HG03442 (cell line): ENCODE measurements at regions not wholly inside any gene's neighbourhood (a gene's known extent, or its start where the extent isn't known, plus 50 kb on each side); places are given as distances from the start of the nearest gene placed in this dataset.
"Not testable (repeated sequence)": the region's sequence is repeated elsewhere in the genome, so short reads cannot be mapped to it uniquely, and the experiment has no call there.

Source experiments
- ATAC-seq: cut with Tn5 transposase; IDR thresholded peaks from one replicate; pipeline ENCODE4 v1.9.1; 2021; ENCODE audit warnings: mild to moderate bottlenecking, moderate library complexity; ENCODE audit not compliant: unreplicated experiment

DNA sequence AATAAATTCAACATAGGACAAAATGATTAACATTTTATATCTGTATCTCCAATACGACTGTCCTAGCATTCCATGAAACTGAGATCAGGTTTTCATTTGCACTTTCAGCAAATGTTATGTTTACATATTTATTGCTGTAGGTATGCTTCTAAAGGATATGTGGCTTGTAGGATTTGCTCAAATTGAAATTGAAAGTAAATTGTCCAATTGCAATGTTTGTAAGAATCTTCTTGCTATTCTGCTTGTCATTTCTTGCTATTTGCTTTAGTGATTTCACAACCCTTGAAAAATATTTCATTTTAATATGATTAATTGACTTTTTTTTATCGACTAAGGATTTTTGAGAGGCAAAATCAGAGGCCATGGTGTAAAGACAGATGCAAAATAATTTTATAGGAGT lies 904.2 kb upstream of the RAG2 start:
- ATAC-seq, result no peak

GRCh38 chr11:37500425-37500824 lies 902.4 kb upstream of the RAG2 start:
- ATAC-seq, result no peak

GRCh38 chr11:37497326-37497725 lies 899.3 kb upstream of the RAG2 start:
- ATAC-seq, result no peak

- no peak for ATAC-seq
Measured at GRCh38 chr11:37496201-37496600, 898.2 kb upstream of the RAG2 start.

DNA sequence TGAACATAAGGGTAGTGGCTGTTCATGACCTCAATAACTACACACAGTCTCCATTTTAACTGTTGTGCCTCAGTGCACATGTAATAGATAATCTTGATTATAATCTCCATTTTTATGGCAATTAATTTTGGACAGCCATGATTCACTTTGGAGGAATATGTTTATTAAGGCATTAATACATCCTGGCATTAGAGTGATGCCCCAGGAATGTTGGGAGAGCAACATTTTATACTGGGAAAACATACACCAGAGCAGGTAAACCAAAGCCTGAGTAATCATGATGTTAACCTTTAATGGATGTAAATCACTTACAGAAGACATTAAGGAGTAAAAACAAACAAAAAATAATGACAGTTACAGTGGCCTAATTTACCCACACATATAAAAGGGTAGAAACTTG lies 886.3 kb upstream of the RAG2 start:
- no peak for ATAC-seq

- ATAC-seq, result no peak
Measured at GRCh38 chr11:37483761-37484160, 885.7 kb upstream of the RAG2 start.

GRCh38 chr11:37474889-37475288 lies 876.9 kb upstream of the RAG2 start:
- no peak for ATAC-seq

GRCh38 chr11:37468344-37468743 lies 870.3 kb upstream of the RAG2 start:
- ATAC-seq, result no peak

GRCh38 chr11:37465221-37465620 lies 867.2 kb upstream of the RAG2 start:
- ATAC-seq, result no peak

DNA sequence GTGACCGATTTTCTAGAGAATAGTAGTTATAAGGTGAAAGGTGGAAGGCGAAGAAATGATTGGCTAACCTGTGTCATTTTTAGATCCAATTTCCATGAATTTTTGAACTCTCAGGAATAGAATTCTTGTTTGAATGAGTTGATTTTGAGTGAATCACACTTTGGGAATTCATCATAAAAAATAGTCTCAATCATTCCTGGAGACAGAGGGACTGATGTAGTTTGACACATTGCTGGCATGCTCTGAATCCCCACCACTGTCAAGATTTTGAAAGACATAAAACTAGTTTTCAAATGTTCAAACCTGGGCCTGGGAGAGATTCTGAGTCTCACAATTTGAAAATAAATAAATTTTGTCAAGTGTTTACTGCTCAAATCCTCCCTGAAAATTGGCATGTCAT lies 861.4 kb upstream of the RAG2 start:
- no peak for ATAC-seq

DNA sequence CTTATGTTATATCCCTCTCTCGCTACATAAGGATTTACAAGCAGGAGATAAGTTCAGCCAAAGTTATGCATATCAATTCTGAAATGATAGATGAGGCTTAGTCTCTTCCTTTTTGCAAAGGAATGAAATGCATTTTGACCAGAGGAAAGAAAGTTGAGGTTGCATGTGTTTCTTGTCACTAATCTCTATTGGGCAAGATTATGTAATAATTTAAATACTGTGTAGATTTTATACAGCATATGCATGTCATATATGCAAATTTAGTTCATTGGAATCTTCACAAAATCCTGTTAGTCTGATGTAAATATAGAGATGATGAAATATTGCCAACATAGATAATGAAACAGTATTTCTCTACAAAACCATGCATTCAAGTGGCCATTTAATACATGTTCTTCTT lies 858.7 kb upstream of the RAG2 start:
- ATAC-seq, result no peak

- no peak for ATAC-seq
Measured at GRCh38 chr11:37451903-37452302, 853.9 kb upstream of the RAG2 start.

- peak; percentile 85 for ATAC-seq
Measured at GRCh38 chr11:37450613-37451012, 852.6 kb upstream of the RAG2 start.

- no peak for ATAC-seq
Measured at GRCh38 chr11:37449146-37449545, 851.1 kb upstream of the RAG2 start.

DNA sequence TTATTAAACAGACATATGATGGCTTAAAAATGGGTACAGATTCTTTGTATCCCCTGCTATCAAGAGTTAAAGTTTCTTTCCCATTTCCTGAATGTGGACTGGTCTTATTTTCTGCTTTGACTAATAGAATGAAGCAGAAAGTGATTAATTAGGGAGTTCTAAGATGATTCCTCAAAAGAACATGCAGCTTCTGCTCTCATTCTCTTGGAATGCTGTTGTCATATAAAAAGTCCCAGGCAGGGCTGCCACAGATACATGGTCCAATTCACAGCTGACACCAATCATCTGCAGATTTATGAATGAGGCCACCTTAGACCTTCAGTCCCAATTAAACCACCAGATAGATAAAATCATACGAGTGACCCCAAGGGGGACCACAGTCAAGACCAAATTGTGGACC lies 844.5 kb upstream of the RAG2 start:
- ATAC-seq, result no peak

GRCh38 chr11:37431633-37432230 lies 833.7 kb upstream of the RAG2 start:
- ATAC-seq, result not testable (repeated sequence)

DNA sequence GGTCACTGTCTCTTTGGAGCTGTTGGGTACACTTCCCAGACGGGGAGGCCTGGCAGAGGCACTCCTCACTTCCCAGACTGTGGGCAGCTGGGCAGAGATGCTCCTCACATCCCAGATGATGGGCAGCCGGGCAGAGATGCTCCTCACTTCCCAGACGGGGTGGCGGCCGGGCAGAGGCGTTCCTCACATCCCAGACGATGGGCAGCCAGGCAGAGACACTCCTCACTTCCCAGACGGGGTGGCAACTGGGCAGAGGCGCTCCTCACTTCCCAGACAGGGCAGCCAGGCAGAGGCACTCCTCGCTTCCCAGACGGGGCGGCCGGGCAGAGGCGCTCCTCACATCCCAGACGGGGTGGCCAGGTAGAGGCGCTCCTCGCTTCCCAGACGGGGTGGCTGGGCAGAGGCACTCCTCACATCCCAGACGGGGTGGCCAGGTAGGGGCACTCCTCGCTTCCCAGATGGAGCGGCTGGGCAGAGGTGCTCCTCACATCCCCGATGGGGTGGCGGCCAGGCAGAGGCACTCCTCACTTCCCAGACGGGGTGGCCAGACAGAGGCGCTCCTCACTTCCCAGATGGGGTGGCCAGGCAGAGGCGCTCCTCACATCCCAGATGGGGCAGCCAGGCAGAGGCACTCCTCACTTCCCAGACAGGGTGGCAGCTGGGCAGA lies 833.1 kb upstream of the RAG2 start:
- not testable (repeated sequence) for ATAC-seq

DNA sequence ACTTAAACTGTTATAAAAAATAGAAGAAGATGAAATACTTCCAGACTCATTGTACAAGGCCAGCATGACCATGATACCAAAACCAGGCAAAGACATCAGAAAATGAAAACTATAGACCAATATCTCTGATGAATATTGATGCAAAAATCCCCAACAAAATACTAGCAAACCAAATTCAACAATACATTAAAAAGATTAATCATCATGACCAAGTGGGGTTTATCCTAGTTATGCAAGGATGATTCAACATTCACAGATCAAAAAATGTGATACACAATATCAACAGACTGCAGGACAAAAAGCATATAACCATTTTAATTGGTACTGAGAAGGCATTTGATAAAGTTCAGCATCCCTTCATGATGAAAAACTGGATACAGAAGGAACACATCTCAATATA lies 824.5 kb upstream of the RAG2 start:
- no peak for ATAC-seq

DNA sequence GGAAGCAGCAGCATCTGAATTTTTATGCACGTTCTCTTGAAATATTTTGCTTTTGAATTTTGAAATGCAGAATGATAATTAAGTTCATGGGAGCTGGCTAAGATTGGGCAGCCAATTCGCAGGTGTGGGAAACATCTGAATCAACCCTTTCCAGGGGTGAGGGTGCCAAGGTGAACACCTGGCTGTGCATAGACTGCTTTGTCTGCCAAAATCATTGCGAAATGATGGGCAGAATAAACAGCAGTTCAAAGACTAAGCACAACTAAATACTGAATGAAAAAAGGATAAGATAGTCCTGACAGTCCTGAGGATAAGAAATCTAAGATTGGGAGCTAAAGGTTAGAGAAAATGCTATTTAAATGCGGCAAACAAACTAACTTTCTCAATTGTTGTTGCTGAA lies 813.3 kb upstream of the RAG2 start:
- no peak for ATAC-seq

GRCh38 chr11:37409124-37409523 lies 811.1 kb upstream of the RAG2 start:
- ATAC-seq, result no peak

DNA sequence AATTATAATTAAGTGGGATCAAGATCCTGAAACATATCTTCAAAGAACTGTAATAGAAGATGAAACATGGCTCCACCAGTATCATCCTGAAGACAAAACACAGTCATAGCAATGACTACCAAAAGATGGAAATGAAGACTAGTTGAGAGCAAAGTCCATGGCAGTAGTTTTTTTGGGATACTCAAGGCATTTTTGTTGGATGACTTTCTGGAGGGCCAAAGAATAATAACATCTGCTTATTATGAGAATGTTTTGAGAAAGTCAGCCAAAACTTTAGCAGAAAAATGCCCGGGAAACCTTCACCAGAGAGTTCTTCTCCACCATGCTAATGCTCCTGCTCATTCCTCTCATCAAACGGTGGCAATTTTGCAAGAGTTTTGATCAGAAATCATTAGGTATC lies 809.4 kb upstream of the RAG2 start:
- no peak for ATAC-seq

DNA sequence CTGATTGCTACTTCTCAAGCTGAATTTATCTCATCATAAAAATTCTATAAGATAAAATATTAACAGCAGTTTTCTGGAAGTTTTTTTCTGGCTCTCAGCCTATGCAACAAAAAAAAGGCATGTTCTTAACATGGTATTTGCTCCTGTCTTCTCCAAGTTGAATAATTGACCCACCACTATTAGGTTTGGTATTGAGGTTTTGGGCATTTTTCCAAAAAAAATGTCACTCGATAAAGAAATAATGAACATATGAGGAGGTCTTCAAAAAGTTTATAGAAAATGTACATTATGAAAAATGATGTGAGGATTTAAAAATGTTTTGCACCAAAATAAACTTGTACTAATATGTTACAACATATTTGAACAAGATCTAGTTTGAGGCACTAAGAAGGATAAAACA lies 808.6 kb upstream of the RAG2 start:
- ATAC-seq, result no peak

GRCh38 chr11:37404231-37404630 lies 806.2 kb upstream of the RAG2 start:
- no peak for ATAC-seq
